Suprapubic skin (tissue), 4 donors: ENCODE measurements at regions not wholly inside any gene's neighbourhood (a gene's known extent, or its start where the extent isn't known, plus 50 kb on each side); places are given as distances from the start of the nearest gene placed in this dataset.
A peak's percentile ranks its signal among the peaks of the same experiment; 100 is the strongest.
"Not testable (repeated sequence)": the region's sequence is repeated elsewhere in the genome, so short reads cannot be mapped to it uniquely, and the experiment has no call there.

ENCODE experiments used
- DNase-seq, 2 donors: peaks; one replicate each; pipeline ENCODE4 v3.0.0-alpha.2; 2019; ENCODE audit warnings: low spot score in 2 of 2
- H3K27ac ChIP-seq: fragments of 200-600 bp; sonication (generic); one replicate; pipeline ENCODE4 v1.5.1; 2019
- H3K27me3 ChIP-seq: fragments of 200-600 bp; sonication (generic); one replicate; pipeline ENCODE4 v1.5.1; 2019
- H3K36me3 ChIP-seq: fragments of 200-600 bp; sonication (generic); one replicate; pipeline ENCODE4 v1.5.1; 2019
- H3K4me1 ChIP-seq: fragments of 200-600 bp; sonication (generic); one replicate; pipeline ENCODE4 v1.5.1; 2019
- H3K4me3 ChIP-seq: fragments of 200-600 bp; sonication (generic); one replicate; pipeline ENCODE4 v1.5.1; 2019; ENCODE audit warnings: mild to moderate bottlenecking
- H3K9me3 ChIP-seq: fragments of 200-600 bp; sonication (generic); one replicate; pipeline ENCODE4 v1.5.1; 2019
- CTCF ChIP-seq, 2 donors: fragments of 200-600 bp in 1 of 2; fragments of 450-650 bp in 1 of 2; sonication (generic) in 1 of 2; IDR thresholded peaks; one replicate each; pipeline ENCODE4 v1.5.1; 2016 to 2019; ENCODE audit warnings: antibody characterized with exemption in 2 of 2, mild to moderate bottlenecking in 1 of 2, moderate library complexity in 1 of 2
- EP300 ChIP-seq: sonication (generic); formaldehyde crosslinking; IDR thresholded peaks from one replicate; pipeline ENCODE4 v1.6.1; 2017; ENCODE audit warnings: antibody characterized with exemption
- POLR2A ChIP-seq, 2 donors: fragments of 450-650 bp; IDR thresholded peaks; one replicate each; pipeline ENCODE4 v1.6.1; 2017; ENCODE audit warnings: antibody characterized with exemption in 2 of 2, mild to moderate bottlenecking in 2 of 2, moderate library complexity in 2 of 2
- POLR2AphosphoS5 ChIP-seq, 3 donors: sonication (generic); formaldehyde crosslinking; IDR thresholded peaks; one replicate each; pipeline ENCODE4 v1.6.1; 2017; ENCODE audit warnings: antibody characterized with exemption in 3 of 3
- WGBS: methylation state at CpG from one replicate; pipeline ENCODE4 v1.1.5; 2018; 5-methylcytosine and 5-hydroxymethylcytosine counted together

- 49% methylated on average over 3 of the region's 3 CpGs for WGBS
- no peak for TF ChIP-seq POLR2AphosphoS5 (IDR thresholded peaks at IDR 0.05)
- no peak for TF ChIP-seq CTCF (IDR thresholded peaks at IDR 0.05)
- no peak for TF ChIP-seq POLR2A (IDR thresholded peaks at IDR 0.05)
- no peak for TF ChIP-seq EP300
- DNase-seq = no peak
- no peaks in the 10 kb centered on the region for H3K9me3 ChIP-seq
- H3K36me3 ChIP-seq = no peaks in the 10 kb centered on the region
- no peak overlapping the region for H3K4me3 ChIP-seq
- no peaks in the 10 kb centered on the region for H3K27me3 ChIP-seq
- no peak overlapping the region for H3K27ac ChIP-seq
- no peaks in the 10 kb centered on the region for H3K4me1 ChIP-seq
These were observed 269.3 kb downstream of the PRDM9 start for GRCh38 chr5:23776684-23777083.

GRCh38 chr5:23800307-23800706, 292.9 kb downstream of the PRDM9 start:
- not testable (repeated sequence) for H3K27me3 ChIP-seq, H3K9me3 ChIP-seq, H3K27ac ChIP-seq, DNase-seq, H3K4me3 ChIP-seq, H3K36me3 ChIP-seq, H3K4me1 ChIP-seq
- WGBS = 95% methylated on average over 4 of the region's 4 CpGs

GRCh38 chr5:23820765-23821471, 313.5 kb downstream of the PRDM9 start:
- no peaks in the 10 kb centered on the region for H3K9me3 ChIP-seq
- H3K4me3 ChIP-seq = no peak overlapping the region
- TF ChIP-seq CTCF (IDR thresholded peaks at IDR 0.05) = peak in 1 of 2 donors; percentile 27
- no peak for TF ChIP-seq EP300
- no peak for TF ChIP-seq POLR2A (IDR thresholded peaks at IDR 0.05)
- TF ChIP-seq POLR2AphosphoS5 (IDR thresholded peaks at IDR 0.05) = no peak
- H3K27me3 ChIP-seq = no peaks in the 10 kb centered on the region
- 54% methylated on average over 5 of the region's 5 CpGs for WGBS
- H3K27ac ChIP-seq = no peak overlapping the region
- H3K36me3 ChIP-seq = no peaks in the 10 kb centered on the region
- no peaks in the 10 kb centered on the region for H3K4me1 ChIP-seq
- no peak for DNase-seq

DNA sequence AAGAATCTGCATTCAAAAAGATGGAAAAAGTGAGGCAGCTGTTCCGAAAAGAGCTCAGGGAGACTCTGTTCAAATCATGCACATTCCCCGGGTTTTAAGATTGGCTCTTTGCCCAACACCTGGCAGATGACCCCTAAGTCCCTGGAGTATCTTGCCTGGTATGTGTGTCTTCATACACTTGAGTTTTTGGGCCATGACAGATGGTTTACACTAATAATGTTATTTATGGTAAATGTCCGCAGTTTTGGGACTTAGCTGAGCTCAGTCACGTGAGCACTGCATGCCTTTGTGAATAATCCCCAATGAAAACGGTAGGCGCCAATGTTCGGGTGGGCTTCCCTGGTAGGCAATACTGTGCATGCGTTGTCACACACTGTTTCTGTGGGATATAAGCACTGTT, 316.1 kb downstream of the PRDM9 start:
- no peaks in the 10 kb centered on the region for H3K27me3 ChIP-seq
- no peak for DNase-seq
- H3K9me3 ChIP-seq = no peaks in the 10 kb centered on the region
- WGBS = 77% methylated on average over 8 of the region's 8 CpGs
- H3K27ac ChIP-seq = no peak overlapping the region
- TF ChIP-seq CTCF (IDR thresholded peaks at IDR 0.05) = no peak
- TF ChIP-seq EP300 = no peak
- TF ChIP-seq POLR2AphosphoS5 (IDR thresholded peaks at IDR 0.05) = no peak
- no peak for TF ChIP-seq POLR2A (IDR thresholded peaks at IDR 0.05)
- H3K4me1 ChIP-seq = no peaks in the 10 kb centered on the region
- no peaks in the 10 kb centered on the region for H3K36me3 ChIP-seq
- no peak overlapping the region for H3K4me3 ChIP-seq

GRCh38 chr5:23825196-23825595, 317.8 kb downstream of the PRDM9 start:
- TF ChIP-seq EP300 = no peak
- TF ChIP-seq POLR2A (IDR thresholded peaks at IDR 0.05) = no peak
- TF ChIP-seq CTCF (IDR thresholded peaks at IDR 0.05) = no peak
- TF ChIP-seq POLR2AphosphoS5 (IDR thresholded peaks at IDR 0.05) = no peak
- no peak overlapping the region for H3K27ac ChIP-seq
- H3K9me3 ChIP-seq = no peaks in the 10 kb centered on the region
- H3K27me3 ChIP-seq = no peaks in the 10 kb centered on the region
- WGBS = 90% methylated on average over 5 of the region's 5 CpGs
- no peak overlapping the region for H3K4me3 ChIP-seq
- H3K4me1 ChIP-seq = no peaks in the 10 kb centered on the region
- H3K36me3 ChIP-seq = no peaks in the 10 kb centered on the region
- DNase-seq = no peak

DNA sequence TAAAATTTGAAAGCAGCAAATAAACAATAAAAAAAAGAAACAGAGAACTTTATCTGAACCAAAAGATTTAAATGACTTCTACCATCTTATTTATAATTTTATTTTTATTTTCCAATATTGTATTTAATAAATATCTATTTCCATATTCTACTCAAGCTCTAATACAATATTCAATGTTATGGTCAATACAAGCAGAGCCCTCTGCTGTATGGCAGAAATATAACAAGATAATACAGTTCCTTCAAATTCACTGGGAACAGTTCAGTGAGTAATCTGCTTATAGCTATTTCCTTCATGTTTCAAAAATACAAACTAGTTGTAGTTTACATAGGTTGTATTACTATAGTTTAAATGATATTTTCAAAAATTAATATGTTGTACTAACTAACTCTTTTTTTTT, 332.7 kb downstream of the PRDM9 start:
- Histone ChIP-seq H3K4me3 (no peak overlapping the region), H3K36me3 (no peaks in the 10 kb centered on the region), H3K27ac (no peak overlapping the region), H3K27me3 (no peaks in the 10 kb centered on the region), H3K4me1 (no peaks in the 10 kb centered on the region), H3K9me3 (peaks cover 14% of the 10 kb centered on the region)
- TF ChIP-seq CTCF (IDR thresholded peaks at IDR 0.05) = peak in 1 of 2 donors; percentile 6
- no peak for TF ChIP-seq EP300
- no peak for DNase-seq
